ENCODE measurements at regions not wholly inside any gene's neighbourhood (a gene's known extent, or its start where the extent isn't known, plus 50 kb on each side); places are given as distances from the start of the nearest gene placed in this dataset.

DNA sequence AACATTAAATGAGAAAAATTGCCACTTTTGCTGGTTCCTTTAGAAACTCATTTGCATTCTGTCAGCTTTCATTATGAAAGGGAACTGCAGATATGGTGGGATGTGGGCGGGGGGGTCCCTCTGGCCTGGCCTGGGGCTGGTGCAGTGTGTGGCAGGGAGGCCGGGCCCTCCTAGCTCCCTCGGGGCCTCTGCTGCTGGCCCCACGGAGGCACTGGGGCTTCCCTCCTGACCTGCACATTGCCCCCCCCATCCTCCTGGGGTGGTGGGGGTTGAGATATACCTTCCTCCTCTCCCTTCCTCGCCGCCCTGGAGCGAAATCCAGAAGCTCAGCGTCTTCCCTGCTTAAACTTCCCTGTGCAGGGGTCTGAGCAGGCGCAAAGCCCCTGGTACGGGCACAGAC, 1005.9 kb downstream of the BRD1 start:
- TF ChIP-seq, protein P1, sequence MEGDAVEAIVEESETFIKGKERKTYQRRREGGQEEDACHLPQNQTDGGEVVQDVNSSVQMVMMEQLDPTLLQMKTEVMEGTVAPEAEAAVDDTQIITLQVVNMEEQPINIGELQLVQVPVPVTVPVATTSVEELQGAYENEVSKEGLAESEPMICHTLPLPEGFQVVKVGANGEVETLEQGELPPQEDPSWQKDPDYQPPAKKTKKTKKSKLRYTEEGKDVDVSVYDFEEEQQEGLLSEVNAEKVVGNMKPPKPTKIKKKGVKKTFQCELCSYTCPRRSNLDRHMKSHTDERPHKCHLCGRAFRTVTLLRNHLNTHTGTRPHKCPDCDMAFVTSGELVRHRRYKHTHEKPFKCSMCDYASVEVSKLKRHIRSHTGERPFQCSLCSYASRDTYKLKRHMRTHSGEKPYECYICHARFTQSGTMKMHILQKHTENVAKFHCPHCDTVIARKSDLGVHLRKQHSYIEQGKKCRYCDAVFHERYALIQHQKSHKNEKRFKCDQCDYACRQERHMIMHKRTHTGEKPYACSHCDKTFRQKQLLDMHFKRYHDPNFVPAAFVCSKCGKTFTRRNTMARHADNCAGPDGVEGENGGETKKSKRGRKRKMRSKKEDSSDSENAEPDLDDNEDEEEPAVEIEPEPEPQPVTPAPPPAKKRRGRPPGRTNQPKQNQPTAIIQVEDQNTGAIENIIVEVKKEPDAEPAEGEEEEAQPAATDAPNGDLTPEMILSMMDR (IDR thresholded peaks at IDR 0.05 in 8 of 11, conservative IDR thresholded peaks at IDR 0.05 in 3 of 11): no peak
- no peak for TF ChIP-seq POLR2AphosphoS5 (IDR thresholded peaks at IDR 0.05)
- no peak for TF ChIP-seq POLR2A (IDR thresholded peaks at IDR 0.05)

All from spleen (tissue), 7 donors.